AG09319 (cell line): ENCODE measurements at regions not wholly inside any gene's neighbourhood (a gene's known extent, or its start where the extent isn't known, plus 50 kb on each side); places are given as distances from the start of the nearest gene placed in this dataset.

ENCODE experiments used
- DNase-seq: peaks from one replicate; pipeline ENCODE4 v3.0.0-alpha.2; 2010; ENCODE audit warnings: low read depth; ENCODE audit errors: extremely low read depth
- TF ChIP-seq, protein P1 (sequence below): IDR thresholded peaks from 2 replicates; pipeline ENCODE4 v1.5.1; 2011; ENCODE audit warnings: low read depth, mild to moderate bottlenecking, inconsistent platforms, low read length, moderate library complexity

DNA sequence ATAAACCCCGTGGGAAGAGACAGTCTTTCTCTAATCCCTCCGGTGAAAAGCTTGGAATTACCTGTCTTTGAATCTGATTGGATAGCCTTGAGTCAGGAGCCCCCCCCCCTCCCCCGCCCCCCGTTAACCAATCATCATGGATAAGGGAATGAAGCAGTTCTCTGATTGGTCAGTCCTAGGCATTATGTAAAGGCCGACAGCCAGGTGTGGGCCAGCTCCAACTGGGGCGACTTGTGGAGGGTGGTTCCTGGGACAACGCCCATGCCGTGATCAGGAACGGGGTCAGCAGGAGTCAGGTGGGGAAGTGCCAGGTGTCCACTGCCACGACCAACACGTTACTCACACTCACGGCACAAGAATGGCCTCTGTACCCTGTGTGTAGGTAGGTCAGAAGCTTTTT is 406.8 kb upstream of the SULF2 start:
- DNase-seq, result no peak
- TF ChIP-seq, protein P1, sequence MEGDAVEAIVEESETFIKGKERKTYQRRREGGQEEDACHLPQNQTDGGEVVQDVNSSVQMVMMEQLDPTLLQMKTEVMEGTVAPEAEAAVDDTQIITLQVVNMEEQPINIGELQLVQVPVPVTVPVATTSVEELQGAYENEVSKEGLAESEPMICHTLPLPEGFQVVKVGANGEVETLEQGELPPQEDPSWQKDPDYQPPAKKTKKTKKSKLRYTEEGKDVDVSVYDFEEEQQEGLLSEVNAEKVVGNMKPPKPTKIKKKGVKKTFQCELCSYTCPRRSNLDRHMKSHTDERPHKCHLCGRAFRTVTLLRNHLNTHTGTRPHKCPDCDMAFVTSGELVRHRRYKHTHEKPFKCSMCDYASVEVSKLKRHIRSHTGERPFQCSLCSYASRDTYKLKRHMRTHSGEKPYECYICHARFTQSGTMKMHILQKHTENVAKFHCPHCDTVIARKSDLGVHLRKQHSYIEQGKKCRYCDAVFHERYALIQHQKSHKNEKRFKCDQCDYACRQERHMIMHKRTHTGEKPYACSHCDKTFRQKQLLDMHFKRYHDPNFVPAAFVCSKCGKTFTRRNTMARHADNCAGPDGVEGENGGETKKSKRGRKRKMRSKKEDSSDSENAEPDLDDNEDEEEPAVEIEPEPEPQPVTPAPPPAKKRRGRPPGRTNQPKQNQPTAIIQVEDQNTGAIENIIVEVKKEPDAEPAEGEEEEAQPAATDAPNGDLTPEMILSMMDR, result no peak

DNA sequence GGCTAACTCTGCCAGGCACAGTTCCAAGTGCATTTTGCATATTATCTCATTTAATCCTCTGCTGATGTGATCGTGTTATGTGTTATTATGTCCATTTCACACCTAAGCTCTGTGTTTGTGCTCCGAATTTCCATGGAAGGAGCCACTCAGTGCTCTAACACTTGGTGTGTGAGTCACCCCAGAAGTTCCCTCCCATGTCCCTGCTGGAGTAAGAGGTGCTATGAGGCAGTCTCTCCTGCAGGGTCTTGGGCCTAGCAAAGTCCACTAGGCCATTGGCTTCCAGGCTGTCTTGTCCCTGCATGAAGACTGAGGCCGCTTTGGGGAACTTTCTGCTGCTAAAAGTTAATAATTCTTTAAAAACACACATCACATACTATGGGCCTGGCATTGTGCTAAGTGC is 405.9 kb upstream of the SULF2 start:
- TF ChIP-seq, protein P1, result no peak
- DNase-seq, result no peak

DNA sequence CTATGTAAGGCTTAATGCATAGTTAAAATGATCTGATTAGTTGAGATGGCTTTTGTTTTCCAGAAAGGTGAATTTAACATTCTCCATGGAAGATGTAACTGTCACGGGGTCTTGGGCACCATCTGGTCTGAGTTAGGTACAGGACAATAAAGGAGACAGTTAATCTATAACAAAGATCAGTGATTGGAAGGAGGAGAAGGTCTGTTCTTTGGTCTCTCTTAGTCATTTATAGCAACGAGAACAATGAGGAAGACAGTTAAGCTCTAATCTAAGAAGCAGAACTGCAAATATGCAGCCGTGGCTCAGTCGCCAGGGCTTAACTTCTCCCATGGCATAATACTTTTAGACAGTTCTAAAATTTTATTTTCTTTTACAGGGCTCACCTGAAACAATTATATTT is 405.5 kb upstream of the SULF2 start:
- TF ChIP-seq, protein P1, result no peak
- DNase-seq, result no peak

DNA sequence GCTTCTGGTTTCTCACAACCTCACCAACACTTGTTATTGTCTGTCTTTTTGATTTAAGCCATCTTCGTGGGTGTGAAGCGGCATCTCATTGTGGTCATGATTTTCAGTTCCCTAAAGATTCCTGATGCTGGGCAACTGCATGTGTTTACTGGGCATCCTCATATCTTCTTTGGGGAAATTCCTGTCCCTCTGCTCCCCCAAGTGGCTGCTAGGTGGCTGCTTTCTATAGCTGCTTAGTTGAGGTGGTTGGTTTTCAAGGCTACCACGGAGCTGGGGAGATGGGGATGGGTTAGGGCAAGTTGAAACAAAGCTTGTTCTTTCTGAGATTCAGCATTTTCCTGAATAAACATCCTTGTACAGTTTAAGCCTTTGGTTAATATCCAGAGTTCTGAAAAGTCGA is 403.9 kb upstream of the SULF2 start:
- TF ChIP-seq, protein P1, result peak; percentile 61
- DNase-seq, result peak; percentile 20

DNA sequence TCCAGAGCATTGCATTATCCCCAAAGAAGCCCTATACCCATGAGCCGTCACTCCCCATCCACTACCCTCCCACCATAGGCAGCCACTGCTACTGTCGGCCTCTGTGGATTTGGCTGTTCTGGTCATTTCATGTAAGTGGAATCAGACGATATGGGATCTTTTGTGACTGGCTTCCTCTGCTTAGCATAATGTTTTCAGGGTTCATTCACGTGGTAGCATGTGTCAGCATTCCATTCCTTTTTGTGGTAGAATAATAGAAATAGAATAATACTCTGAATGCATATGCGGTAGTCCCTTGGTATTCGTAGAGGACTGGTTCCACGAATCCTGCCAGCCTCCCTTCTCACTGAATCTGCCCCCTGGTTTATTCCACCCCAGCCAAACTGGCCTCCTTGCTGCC is 402.6 kb upstream of the SULF2 start:
- TF ChIP-seq, protein P1, result no peak
- DNase-seq, result peak; percentile 3

DNA sequence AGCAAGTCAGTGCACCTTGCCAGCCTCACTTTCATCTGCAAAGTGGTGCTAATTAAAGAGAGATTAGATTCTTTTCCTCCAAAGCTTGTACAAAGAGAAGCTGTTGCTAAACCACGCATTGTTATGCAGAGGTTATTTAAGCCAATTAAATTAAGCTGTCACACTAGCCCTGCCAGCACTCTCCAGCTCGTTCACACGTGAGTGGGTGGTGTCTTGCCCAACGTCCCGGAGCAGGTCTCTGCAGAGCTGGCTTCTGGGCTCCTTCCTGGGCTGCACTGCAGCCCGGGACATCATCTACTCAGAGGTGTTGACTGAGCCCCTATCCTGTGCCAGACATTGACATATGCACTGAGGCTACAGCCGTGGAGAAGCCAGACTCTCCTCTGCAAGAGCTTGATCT is 401.6 kb upstream of the SULF2 start:
- TF ChIP-seq, protein P1, result no peak
- no peak for DNase-seq

DNA sequence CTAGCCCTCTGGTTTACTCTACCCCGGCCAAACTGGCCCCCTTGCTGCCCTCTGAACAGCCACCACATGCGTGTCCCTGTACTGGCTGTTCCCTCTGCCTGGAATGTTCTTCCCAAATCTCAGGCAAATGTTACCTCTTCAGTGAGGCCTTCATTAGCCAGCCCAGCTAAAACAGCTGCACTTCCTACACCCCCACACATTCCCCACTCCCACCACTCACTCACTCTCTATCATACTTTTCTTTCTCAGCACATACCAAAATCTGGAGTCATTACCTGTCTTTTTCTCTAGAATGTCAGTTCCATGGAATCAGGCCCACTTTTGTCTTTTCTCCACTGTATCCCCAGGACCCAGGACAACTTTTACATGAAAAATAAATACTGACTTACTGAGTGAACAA is 401.2 kb upstream of the SULF2 start:
- TF ChIP-seq, protein P1, result no peak
- DNase-seq, result no peak

DNA sequence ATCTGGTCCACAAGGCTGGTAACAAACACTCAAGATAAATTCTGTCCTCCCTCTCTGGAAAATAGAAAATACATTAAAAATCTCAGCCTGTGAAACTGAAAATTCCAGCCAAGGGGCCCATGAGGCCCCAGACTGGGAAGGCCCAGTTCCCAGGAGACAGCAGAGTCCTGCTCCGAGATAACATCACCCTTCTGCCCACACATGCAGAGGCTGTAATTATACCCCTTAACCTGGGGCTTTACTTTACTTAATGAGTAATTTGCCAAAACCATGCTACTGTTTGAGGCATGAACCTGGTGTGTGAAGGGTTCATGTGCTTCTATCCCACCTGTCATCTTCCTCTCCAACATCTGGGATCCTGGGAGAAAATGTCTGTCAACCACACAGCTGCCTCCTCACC is 398.9 kb upstream of the SULF2 start:
- no peak for DNase-seq
- TF ChIP-seq, protein P1, result no peak
